OCI-LY3 (cell line): ENCODE measurements at regions not wholly inside any gene's neighbourhood (a gene's known extent, or its start where the extent isn't known, plus 50 kb on each side); places are given as distances from the start of the nearest gene placed in this dataset.

ENCODE experiments used
- CTCF ChIP-seq: fragments of 200-600, 300-600 bp; sonication (generic); IDR thresholded peaks from 2 replicates; pipeline ENCODE4 v1.5.1; 2014; ENCODE audit warnings: antibody characterized with exemption, low read length, low read depth
- EZH2phosphoT487 ChIP-seq: fragments of 200-600 bp; shearing (Covaris generic); IDR thresholded peaks from 2 replicates; pipeline ENCODE4 v1.6.1; 2018; ENCODE audit warnings: antibody characterized with exemption, mixed run types, low read depth

- TF ChIP-seq CTCF (no peak), EZH2phosphoT487 (no peak)
These were observed 370.1 kb downstream of the TMEM161B start for GRCh38 chr5:87898574-87898973.
